ENCODE measurements at regions not wholly inside any gene's neighbourhood (a gene's known extent, or its start where the extent isn't known, plus 50 kb on each side); places are given as distances from the start of the nearest gene placed in this dataset.

DNA sequence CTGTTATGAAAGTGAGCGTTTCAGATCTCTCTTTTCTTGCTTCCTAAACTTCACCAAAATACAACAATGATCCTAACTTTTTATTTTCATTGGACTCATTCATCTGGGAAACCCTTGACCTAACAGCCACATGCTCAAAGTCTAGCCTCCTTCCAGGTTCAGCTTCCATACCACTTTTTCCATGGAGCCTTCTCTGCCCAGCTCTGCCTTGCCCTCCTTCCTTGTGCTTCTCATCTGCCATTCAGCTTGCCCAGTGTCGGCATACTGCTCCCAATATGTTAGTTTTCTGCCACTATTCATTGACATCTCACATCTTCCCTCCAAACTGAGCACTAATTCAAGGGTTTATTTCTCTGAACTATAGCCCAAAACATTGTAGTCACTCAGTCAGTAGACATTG is 214.7 kb downstream of the RAD51AP2 start:
- Histone ChIP-seq H3K36me3 (ENCODE audit: insufficient read depth, low read length) (no peaks in the 10 kb centered on the region), H3K4me2 (ENCODE audit: low read length) (peak overlapping the region; percentile 66), H3K9me3 (replicated peaks; ENCODE audit: low read length) (no peaks in the 10 kb centered on the region), H3K27me3 (ENCODE audit: control insufficient read depth, insufficient read depth, low read length) (no peaks in the 10 kb centered on the region), H3K4me3 (ENCODE audit: low read length) (peak overlapping the region; percentile 1), H3K4me1 (ENCODE audit: control insufficient read depth, insufficient read depth, low read length) (peaks cover 48% of the 10 kb centered on the region), H3K9ac (ENCODE audit: low read depth, low read length) (peak overlapping the region; percentile 40)

DNA sequence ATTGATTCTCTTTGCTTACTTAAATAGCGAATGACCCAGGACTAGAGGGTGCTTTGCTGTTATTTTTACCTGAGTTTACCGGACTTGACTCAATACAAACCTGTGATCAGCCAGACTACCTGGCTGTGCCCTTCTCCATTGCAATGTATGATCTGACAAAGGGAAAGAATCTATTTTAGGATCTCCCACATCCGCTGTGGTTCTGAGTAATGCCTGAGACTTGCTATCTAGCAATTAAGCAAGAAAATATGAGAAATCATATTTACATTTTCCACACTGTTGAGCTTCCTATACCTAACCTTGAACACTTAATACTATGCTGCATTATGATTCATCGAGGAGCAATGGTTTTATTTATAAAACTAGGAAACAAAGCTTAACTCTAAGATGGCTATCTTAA is 215.2 kb downstream of the RAD51AP2 start:
- H3K9ac ChIP-seq (ENCODE audit: low read depth, low read length), result peak overlapping the region; percentile 40
- H3K4me3 ChIP-seq (ENCODE audit: low read length), result no peak overlapping the region
- peaks cover 52% of the 10 kb centered on the region for H3K4me1 ChIP-seq (ENCODE audit: control insufficient read depth, insufficient read depth, low read length)
- no peaks in the 10 kb centered on the region for H3K27me3 ChIP-seq (ENCODE audit: control insufficient read depth, insufficient read depth, low read length)
- no peaks in the 10 kb centered on the region for H3K36me3 ChIP-seq (ENCODE audit: insufficient read depth, low read length)
- peak overlapping the region; percentile 66 for H3K4me2 ChIP-seq (ENCODE audit: low read length)
- no peaks in the 10 kb centered on the region for H3K9me3 ChIP-seq (replicated peaks; ENCODE audit: low read length)

GRCh38 chr2:17302281-17302680 is 216.0 kb downstream of the RAD51AP2 start:
- peaks cover 59% of the 10 kb centered on the region for H3K4me1 ChIP-seq (ENCODE audit: control insufficient read depth, insufficient read depth, low read length)
- H3K9me3 ChIP-seq (replicated peaks; ENCODE audit: low read length), result no peaks in the 10 kb centered on the region
- no peak overlapping the region for H3K4me2 ChIP-seq (ENCODE audit: low read length)
- H3K9ac ChIP-seq (ENCODE audit: low read depth, low read length), result peak overlapping the region; percentile 36
- H3K4me3 ChIP-seq (ENCODE audit: low read length), result no peak overlapping the region
- H3K36me3 ChIP-seq (ENCODE audit: insufficient read depth, low read length), result no peaks in the 10 kb centered on the region
- H3K27me3 ChIP-seq (ENCODE audit: control insufficient read depth, insufficient read depth, low read length), result no peaks in the 10 kb centered on the region

DNA sequence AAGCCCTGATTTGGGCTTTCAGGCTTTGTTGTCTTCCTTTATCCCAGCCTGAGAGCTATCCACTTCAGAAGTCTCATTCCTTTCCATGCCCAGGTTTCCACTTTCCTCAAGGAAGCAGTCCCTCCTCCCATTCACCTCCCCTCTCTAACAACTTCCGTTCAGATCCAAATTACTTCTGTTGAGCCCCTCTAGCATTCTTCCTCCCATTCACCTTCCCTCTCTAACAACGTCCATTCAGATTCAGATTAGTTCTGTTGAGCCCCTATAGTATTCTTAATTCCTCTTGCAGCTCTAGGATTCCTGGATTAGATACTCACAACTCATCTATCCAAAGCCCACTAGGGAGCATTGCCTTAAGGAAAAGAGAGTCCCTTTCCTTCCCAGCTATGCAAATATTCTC is 216.8 kb downstream of the RAD51AP2 start:
- Histone ChIP-seq H3K9me3 (replicated peaks; ENCODE audit: low read length) (no peaks in the 10 kb centered on the region), H3K36me3 (ENCODE audit: insufficient read depth, low read length) (no peaks in the 10 kb centered on the region), H3K4me2 (ENCODE audit: low read length) (no peak overlapping the region), H3K4me1 (ENCODE audit: control insufficient read depth, insufficient read depth, low read length) (peaks cover 55% of the 10 kb centered on the region), H3K27me3 (ENCODE audit: control insufficient read depth, insufficient read depth, low read length) (no peaks in the 10 kb centered on the region), H3K4me3 (ENCODE audit: low read length) (no peak overlapping the region), H3K9ac (ENCODE audit: low read depth, low read length) (no peak overlapping the region)

DNA sequence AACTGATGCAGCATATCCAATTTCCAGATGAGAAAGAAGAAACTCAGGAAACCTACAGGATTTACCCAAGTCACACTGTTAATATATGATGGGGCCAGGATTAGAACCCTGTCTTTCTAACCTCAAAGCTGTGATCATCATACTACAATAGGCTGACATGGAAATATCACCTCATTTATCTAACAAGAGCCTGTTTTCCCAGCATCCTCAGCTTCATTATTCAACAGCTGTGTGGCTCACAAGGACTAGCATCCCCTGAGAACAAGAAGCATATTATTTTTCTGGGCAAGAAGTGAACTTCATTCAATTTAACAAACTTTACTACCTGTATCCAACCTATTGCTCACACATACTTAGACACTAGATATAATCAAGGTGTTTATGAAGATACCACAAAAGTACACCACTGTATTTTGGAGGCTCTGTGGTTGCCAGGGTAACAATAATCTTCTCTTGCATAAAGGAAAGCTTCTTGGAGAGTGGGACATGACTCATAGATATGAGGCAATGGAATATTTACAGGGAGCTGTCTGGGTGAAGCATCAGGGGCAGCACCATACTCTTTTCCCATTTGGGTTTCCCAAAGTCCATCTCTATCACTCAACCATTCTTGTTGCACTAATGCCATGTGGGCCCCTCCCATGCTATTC is 218.2 kb downstream of the RAD51AP2 start:
- Histone ChIP-seq H3K9me3 (replicated peaks; ENCODE audit: low read length) (no peaks in the 10 kb centered on the region), H3K36me3 (ENCODE audit: insufficient read depth, low read length) (no peaks in the 10 kb centered on the region), H3K4me1 (ENCODE audit: control insufficient read depth, insufficient read depth, low read length) (peaks cover 55% of the 10 kb centered on the region), H3K4me2 (ENCODE audit: low read length) (no peak overlapping the region), H3K9ac (ENCODE audit: low read depth, low read length) (peak overlapping the region; percentile 2), H3K4me3 (ENCODE audit: low read length) (no peak overlapping the region), H3K27me3 (ENCODE audit: control insufficient read depth, insufficient read depth, low read length) (no peaks in the 10 kb centered on the region)

GRCh38 chr2:17298453-17298852 is 219.8 kb downstream of the RAD51AP2 start:
- Histone ChIP-seq H3K4me3 (ENCODE audit: low read length) (no peak overlapping the region), H3K27me3 (ENCODE audit: control insufficient read depth, insufficient read depth, low read length) (no peaks in the 10 kb centered on the region), H3K9me3 (replicated peaks; ENCODE audit: low read length) (no peaks in the 10 kb centered on the region), H3K36me3 (ENCODE audit: insufficient read depth, low read length) (no peaks in the 10 kb centered on the region), H3K4me2 (ENCODE audit: low read length) (no peak overlapping the region), H3K4me1 (ENCODE audit: control insufficient read depth, insufficient read depth, low read length) (peaks cover 48% of the 10 kb centered on the region), H3K9ac (ENCODE audit: low read depth, low read length) (no peak overlapping the region)

GRCh38 chr2:17296686-17297085 is 221.6 kb downstream of the RAD51AP2 start:
- no peak overlapping the region for H3K9ac ChIP-seq (ENCODE audit: low read depth, low read length)
- no peaks in the 10 kb centered on the region for H3K9me3 ChIP-seq (replicated peaks; ENCODE audit: low read length)
- no peak overlapping the region for H3K4me2 ChIP-seq (ENCODE audit: low read length)
- no peaks in the 10 kb centered on the region for H3K36me3 ChIP-seq (ENCODE audit: insufficient read depth, low read length)
- H3K27me3 ChIP-seq (ENCODE audit: control insufficient read depth, insufficient read depth, low read length), result no peaks in the 10 kb centered on the region
- peaks cover 32% of the 10 kb centered on the region for H3K4me1 ChIP-seq (ENCODE audit: control insufficient read depth, insufficient read depth, low read length)
- H3K4me3 ChIP-seq (ENCODE audit: low read length), result no peak overlapping the region

DNA sequence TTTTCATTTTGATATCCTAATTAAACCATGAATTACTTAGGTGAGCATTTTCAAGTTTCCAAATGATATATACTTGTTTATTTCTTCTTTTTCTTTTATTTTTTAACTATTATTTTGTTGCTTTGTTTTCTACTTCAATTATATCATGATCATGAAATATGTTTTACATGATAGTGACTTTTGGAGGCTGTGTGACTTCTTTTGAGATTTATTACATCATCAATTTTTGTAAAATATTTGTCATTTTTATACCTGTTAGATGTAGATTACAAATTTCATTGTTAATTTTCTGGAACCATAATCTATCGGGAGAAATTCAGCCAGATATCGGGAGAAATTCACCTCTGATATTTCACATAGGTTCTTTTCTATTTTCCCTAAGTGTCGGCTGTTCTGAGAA is 228.6 kb downstream of the RAD51AP2 start:
- Histone ChIP-seq H3K27me3 (ENCODE audit: control insufficient read depth, insufficient read depth, low read length) (no peaks in the 10 kb centered on the region), H3K36me3 (ENCODE audit: insufficient read depth, low read length) (no peaks in the 10 kb centered on the region), H3K4me3 (ENCODE audit: low read length) (no peak overlapping the region), H3K4me1 (ENCODE audit: control insufficient read depth, insufficient read depth, low read length) (no peaks in the 10 kb centered on the region), H3K9ac (ENCODE audit: low read depth, low read length) (no peak overlapping the region), H3K9me3 (replicated peaks; ENCODE audit: low read length) (no peaks in the 10 kb centered on the region), H3K4me2 (ENCODE audit: low read length) (no peak overlapping the region)

- H3K27me3 ChIP-seq (ENCODE audit: control insufficient read depth, insufficient read depth, low read length), result no peaks in the 10 kb centered on the region
- no peaks in the 10 kb centered on the region for H3K36me3 ChIP-seq (ENCODE audit: insufficient read depth, low read length)
- H3K9ac ChIP-seq (ENCODE audit: low read depth, low read length), result no peak overlapping the region
- H3K4me3 ChIP-seq (ENCODE audit: low read length), result no peak overlapping the region
- H3K9me3 ChIP-seq (replicated peaks; ENCODE audit: low read length), result no peaks in the 10 kb centered on the region
- no peaks in the 10 kb centered on the region for H3K4me1 ChIP-seq (ENCODE audit: control insufficient read depth, insufficient read depth, low read length)
- H3K4me2 ChIP-seq (ENCODE audit: low read length), result no peak overlapping the region
Observed at GRCh38 chr2:17287183-17287582, 231.1 kb downstream of the RAD51AP2 start.

- no peaks in the 10 kb centered on the region for H3K36me3 ChIP-seq (ENCODE audit: insufficient read depth, low read length)
- no peak overlapping the region for H3K4me2 ChIP-seq (ENCODE audit: low read length)
- no peaks in the 10 kb centered on the region for H3K4me1 ChIP-seq (ENCODE audit: control insufficient read depth, insufficient read depth, low read length)
- no peak overlapping the region for H3K9ac ChIP-seq (ENCODE audit: low read depth, low read length)
- no peaks in the 10 kb centered on the region for H3K27me3 ChIP-seq (ENCODE audit: control insufficient read depth, insufficient read depth, low read length)
- no peak overlapping the region for H3K4me3 ChIP-seq (ENCODE audit: low read length)
- H3K9me3 ChIP-seq (replicated peaks; ENCODE audit: low read length), result no peaks in the 10 kb centered on the region
Observed at GRCh38 chr2:17282826-17283225, 235.4 kb downstream of the RAD51AP2 start.

GRCh38 chr2:17282245-17282644 is 236.0 kb downstream of the RAD51AP2 start:
- no peak overlapping the region for H3K9ac ChIP-seq (ENCODE audit: low read depth, low read length)
- no peak overlapping the region for H3K4me3 ChIP-seq (ENCODE audit: low read length)
- H3K36me3 ChIP-seq (ENCODE audit: insufficient read depth, low read length), result no peaks in the 10 kb centered on the region
- no peaks in the 10 kb centered on the region for H3K27me3 ChIP-seq (ENCODE audit: control insufficient read depth, insufficient read depth, low read length)
- no peaks in the 10 kb centered on the region for H3K9me3 ChIP-seq (replicated peaks; ENCODE audit: low read length)
- no peak overlapping the region for H3K4me2 ChIP-seq (ENCODE audit: low read length)
- no peaks in the 10 kb centered on the region for H3K4me1 ChIP-seq (ENCODE audit: control insufficient read depth, insufficient read depth, low read length)

DNA sequence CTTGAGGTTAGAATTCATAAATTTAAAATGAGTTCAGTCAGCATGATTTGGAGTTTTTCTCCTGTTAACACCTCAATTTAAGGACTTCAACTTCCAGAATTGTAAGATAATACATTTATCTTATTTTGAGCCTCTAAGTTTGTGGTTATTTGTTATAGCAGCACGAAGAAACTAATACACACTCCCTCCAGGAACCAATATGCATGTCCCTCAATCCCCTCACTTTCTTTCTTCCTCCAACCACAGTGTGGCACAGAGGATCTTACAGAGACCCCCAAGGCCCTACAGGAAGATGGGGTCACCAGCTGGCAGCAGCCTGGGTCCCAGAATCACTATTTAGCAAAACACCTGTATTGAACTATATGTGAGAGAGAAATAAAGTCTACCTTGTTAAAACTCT is 242.0 kb downstream of the RAD51AP2 start:
- H3K4me3 ChIP-seq (ENCODE audit: low read length), result no peak overlapping the region

More for the DNA sequence above, 242.0 kb downstream of the RAD51AP2 start:
- Histone ChIP-seq H3K36me3 (ENCODE audit: insufficient read depth, low read length) (no peaks in the 10 kb centered on the region), H3K27me3 (ENCODE audit: control insufficient read depth, insufficient read depth, low read length) (no peaks in the 10 kb centered on the region), H3K4me2 (ENCODE audit: low read length) (no peak overlapping the region), H3K4me1 (ENCODE audit: control insufficient read depth, insufficient read depth, low read length) (no peaks in the 10 kb centered on the region), H3K9ac (ENCODE audit: low read depth, low read length) (no peak overlapping the region), H3K9me3 (replicated peaks; ENCODE audit: low read length) (no peaks in the 10 kb centered on the region)
